GM12875 (cell line): ENCODE measurements at regions not wholly inside any gene's neighbourhood (a gene's known extent, or its start where the extent isn't known, plus 50 kb on each side); places are given as distances from the start of the nearest gene placed in this dataset.

Experiments used
- H3K4me3 ChIP-seq: one replicate; pipeline ENCODE4 v1.5.1; 2011; ENCODE audit warnings: low read depth, low read length, control low read depth
- TF ChIP-seq, protein P1 (sequence below): IDR thresholded peaks from 2 replicates; pipeline ENCODE4 v1.5.1; 2011; ENCODE audit warnings: low read depth, mild to moderate bottlenecking, control low read depth, inconsistent platforms, low read length, moderate library complexity, borderline replicate concordance; ENCODE audit not compliant: insufficient read depth

DNA sequence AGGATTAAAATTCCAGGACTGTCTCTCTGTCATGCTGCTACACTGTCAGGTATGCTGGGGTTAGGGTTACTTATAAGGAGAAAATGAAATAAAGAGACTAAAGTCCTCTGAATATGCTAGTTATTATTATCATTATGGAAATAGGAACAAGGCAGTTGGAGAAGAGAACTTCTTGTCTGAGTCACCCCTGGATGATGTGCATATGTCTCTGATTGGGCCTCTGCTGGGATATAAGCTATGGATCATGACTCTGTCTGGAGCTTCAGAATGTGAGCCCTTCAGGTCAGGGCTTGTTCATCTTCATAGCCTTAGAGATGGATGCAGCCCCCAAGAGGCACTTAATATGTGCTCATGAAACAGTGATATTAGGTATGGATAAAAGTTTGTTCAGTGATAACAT is 569.6 kb downstream of the EPHB1 start:
- no peak overlapping the region for H3K4me3 ChIP-seq
- TF ChIP-seq, protein P1, sequence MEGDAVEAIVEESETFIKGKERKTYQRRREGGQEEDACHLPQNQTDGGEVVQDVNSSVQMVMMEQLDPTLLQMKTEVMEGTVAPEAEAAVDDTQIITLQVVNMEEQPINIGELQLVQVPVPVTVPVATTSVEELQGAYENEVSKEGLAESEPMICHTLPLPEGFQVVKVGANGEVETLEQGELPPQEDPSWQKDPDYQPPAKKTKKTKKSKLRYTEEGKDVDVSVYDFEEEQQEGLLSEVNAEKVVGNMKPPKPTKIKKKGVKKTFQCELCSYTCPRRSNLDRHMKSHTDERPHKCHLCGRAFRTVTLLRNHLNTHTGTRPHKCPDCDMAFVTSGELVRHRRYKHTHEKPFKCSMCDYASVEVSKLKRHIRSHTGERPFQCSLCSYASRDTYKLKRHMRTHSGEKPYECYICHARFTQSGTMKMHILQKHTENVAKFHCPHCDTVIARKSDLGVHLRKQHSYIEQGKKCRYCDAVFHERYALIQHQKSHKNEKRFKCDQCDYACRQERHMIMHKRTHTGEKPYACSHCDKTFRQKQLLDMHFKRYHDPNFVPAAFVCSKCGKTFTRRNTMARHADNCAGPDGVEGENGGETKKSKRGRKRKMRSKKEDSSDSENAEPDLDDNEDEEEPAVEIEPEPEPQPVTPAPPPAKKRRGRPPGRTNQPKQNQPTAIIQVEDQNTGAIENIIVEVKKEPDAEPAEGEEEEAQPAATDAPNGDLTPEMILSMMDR: no peak

DNA sequence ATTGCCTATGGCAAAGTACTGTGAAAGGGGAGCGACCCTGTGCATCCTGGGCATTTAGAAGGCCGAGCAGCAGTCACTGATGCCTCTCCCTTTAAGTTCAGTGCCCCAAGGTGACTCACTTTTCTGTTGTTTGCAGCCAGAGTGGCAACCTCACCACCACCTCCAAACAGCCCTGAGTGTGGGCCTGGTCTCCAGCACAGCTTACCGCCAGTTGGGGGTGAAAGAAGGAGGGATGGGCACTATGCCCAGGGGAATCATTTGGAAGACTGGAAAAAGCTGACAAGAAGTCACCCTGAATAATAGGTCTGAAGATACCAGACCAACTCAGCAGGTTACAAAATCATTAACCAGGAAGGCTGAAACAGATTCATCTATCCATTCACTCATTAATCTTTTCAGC is 571.8 kb downstream of the EPHB1 start:
- no peak overlapping the region for H3K4me3 ChIP-seq
- TF ChIP-seq, protein P1: no peak

DNA sequence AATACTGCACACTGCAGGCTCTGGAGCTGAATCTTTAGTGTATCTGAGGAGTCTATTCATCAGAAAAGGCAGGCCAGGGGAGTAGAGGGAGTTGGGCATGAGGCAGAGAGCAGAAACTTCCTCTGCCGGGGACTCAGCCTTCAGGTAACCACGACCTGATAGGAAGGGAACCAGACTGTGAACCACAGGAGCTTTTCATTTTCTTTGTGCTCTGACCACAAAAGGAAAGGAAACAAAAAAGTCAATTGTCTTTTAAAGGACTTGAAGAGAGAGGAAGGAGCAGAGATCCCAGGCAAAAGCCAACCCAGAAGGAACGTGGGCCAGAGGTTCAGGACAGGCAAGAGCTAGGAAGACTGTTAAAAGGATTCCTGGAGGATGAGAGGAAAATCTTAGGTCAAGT is 573.3 kb downstream of the EPHB1 start:
- H3K4me3 ChIP-seq: no peak overlapping the region
- TF ChIP-seq, protein P1: no peak

DNA sequence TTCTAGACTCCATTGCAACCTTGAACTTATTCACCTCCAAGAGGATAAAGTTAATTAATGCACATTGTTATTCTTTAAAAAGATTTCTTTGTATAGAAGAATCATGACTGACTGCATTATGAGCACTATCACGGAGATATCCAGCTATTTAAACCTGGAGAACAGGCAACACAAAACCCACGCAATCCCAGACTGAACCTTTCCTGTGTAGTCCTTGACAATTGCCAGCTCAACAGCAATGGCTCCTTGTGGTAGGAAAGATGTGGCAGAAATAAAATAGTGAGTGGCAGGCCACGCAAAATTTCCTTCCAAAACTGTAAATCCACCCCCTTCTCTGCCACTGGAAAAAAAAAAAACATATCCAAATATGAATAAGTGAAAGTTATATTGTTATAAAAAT is 573.7 kb downstream of the EPHB1 start:
- no peak overlapping the region for H3K4me3 ChIP-seq
- TF ChIP-seq, protein P1: no peak

DNA sequence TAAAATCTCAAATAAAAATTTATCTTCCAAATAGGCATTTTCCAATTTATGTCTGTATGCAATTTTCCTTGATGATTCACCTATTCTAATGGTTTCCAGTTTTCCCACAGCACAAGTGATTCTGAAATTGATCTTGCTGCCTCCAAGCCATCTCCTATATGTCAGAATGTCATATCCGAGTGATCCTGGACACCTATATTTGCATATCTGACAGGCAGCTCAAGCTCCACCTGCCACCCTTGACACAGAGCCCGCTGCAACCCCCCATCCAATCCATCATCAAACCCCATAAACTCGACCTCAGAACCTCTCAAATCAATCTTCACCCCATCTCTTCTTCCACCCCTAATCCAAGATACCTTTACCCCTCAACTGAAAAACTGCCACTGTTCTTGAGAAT is 579.5 kb downstream of the EPHB1 start:
- no peak overlapping the region for H3K4me3 ChIP-seq
- TF ChIP-seq, protein P1: no peak

DNA sequence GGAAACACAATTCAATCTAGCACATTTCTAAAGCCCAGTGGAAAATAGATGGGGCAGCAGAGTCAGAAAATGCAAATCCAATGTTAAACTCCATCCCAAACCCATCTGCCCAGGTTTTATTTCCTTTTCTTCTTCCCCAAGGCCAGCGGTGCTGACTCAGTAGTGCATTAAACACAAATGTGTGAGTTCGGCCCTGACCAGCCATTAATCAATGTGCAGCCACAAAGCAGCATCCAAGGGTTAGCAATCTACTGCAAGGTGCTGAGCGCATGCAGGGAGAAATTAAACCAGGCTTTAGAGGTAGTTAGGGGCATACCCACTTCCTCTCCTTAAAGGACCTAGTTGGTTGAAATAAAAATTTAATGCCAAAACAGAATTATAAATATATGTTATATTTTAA is 583.3 kb upstream of the PPP2R3A start:
- no peak overlapping the region for H3K4me3 ChIP-seq
- TF ChIP-seq, protein P1: no peak

DNA sequence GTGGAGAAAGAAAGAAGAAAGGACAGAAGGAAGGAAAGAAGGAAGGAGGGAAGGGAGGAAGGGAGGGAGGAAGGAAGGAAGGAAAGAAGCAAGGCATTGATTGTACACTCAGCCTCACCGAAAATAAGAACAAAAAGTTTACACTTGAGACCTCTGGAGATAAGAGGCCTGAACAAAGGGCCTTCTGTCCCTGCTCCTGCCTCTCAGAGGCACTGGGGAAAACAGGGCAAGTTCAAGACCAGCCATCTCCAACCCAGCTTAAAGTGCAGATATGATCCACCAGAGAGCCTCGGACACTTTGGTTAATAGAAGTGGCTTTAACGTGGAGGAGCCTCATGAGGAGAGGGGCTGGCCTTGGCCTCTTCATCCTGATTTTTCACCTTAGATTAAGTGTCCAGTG is 582.9 kb upstream of the PPP2R3A start:
- H3K4me3 ChIP-seq: no peak overlapping the region
- TF ChIP-seq, protein P1: no peak
